ENCODE measurements at regions not wholly inside any gene's neighbourhood (a gene's known extent, or its start where the extent isn't known, plus 50 kb on each side); places are given as distances from the start of the nearest gene placed in this dataset.
"Not testable (repeated sequence)": the region's sequence is repeated elsewhere in the genome, so short reads cannot be mapped to it uniquely, and the experiment has no call there.

GRCh38 chr2:90295036-90295750 is 1603.7 kb downstream of the RPIA start:
- not testable (repeated sequence) for TF ChIP-seq CTCF (IDR thresholded peaks at IDR 0.05; ENCODE audit: poor library complexity, severe bottlenecking); POLR2AphosphoS5 (IDR thresholded peaks at IDR 0.05); MXI1 (conservative IDR thresholded peaks at IDR 0.05; ENCODE audit: poor library complexity, severe bottlenecking); EZH2 (IDR thresholded peaks at IDR 0.05; ENCODE audit: borderline replicate concordance, insufficient read depth, low read length, poor library complexity, severe bottlenecking)
